ENCODE measurements at regions not wholly inside any gene's neighbourhood (a gene's known extent, or its start where the extent isn't known, plus 50 kb on each side); places are given as distances from the start of the nearest gene placed in this dataset.
A peak's percentile ranks its signal among the peaks of the same experiment; 100 is the strongest.
"Not testable (repeated sequence)": the region's sequence is repeated elsewhere in the genome, so short reads cannot be mapped to it uniquely, and the experiment has no call there.

DNA sequence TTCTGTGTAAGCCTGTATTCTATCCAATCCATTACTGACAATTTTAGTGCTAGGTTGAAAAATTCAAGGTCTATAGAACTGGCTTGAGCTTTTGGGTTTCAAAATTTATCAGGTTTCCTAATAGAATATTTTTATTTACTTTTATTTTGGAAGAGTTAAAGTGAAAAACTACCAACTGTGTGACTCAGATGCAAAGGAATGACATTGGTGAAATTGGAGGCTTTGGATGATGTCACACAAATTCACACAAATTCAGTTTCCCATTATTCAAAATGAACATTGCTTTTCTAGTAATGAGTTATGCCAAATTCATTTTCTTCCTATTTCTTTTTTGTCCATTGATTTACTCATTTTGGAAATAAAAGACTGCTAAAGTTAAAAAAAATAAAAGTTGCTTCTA lies 186.9 kb downstream of the ALX1 start:
- Histone ChIP-seq H3K27ac (ENCODE audit: low read depth, low read length) (no peak overlapping the region), H3K4me2 (ENCODE audit: low read length) (no peak overlapping the region), H3K4me1 (ENCODE audit: insufficient read depth, low read length) (peaks cover 15% of the 10 kb centered on the region), H3K36me3 (ENCODE audit: insufficient read depth, low read length) (no peaks in the 10 kb centered on the region), H3K4me3 (ENCODE audit: insufficient read depth, low read depth, low read length) (no peak overlapping the region), H3K27me3 (ENCODE audit: insufficient read depth, low read length) (peaks cover 5% of the 10 kb centered on the region), H4K20me1 (ENCODE audit: insufficient read depth, low read length) (no peaks in the 10 kb centered on the region), H2AFZ (ENCODE audit: low read depth, low read length) (no peak overlapping the region), H3K79me2 (ENCODE audit: insufficient read depth, low read length) (no peaks in the 10 kb centered on the region), H3K9ac (ENCODE audit: low read length) (no peak overlapping the region), H3K9me3 (ENCODE audit: insufficient read depth, low read depth, low read length) (no peaks in the 10 kb centered on the region)
- FAIRE-seq (no peak), DNase-seq (ENCODE audit: low read depth) (peak; percentile 35)
- Mint-ChIP-seq H3K9me3 (ENCODE audit: unreplicated experiment) (no peaks in the 10 kb centered on the region), H3K27me3 (ENCODE audit: low read depth, unreplicated experiment) (no peaks in the 10 kb centered on the region), H3K36me3 (ENCODE audit: low read depth, unreplicated experiment) (no peaks in the 10 kb centered on the region), H3K27ac (ENCODE audit: unreplicated experiment) (no peak overlapping the region), H3K4me3 (ENCODE audit: unreplicated experiment) (no peak overlapping the region), H3K4me1 (ENCODE audit: low read depth, unreplicated experiment) (peaks cover 41% of the 10 kb centered on the region)
- TF ChIP-seq, protein P1, sequence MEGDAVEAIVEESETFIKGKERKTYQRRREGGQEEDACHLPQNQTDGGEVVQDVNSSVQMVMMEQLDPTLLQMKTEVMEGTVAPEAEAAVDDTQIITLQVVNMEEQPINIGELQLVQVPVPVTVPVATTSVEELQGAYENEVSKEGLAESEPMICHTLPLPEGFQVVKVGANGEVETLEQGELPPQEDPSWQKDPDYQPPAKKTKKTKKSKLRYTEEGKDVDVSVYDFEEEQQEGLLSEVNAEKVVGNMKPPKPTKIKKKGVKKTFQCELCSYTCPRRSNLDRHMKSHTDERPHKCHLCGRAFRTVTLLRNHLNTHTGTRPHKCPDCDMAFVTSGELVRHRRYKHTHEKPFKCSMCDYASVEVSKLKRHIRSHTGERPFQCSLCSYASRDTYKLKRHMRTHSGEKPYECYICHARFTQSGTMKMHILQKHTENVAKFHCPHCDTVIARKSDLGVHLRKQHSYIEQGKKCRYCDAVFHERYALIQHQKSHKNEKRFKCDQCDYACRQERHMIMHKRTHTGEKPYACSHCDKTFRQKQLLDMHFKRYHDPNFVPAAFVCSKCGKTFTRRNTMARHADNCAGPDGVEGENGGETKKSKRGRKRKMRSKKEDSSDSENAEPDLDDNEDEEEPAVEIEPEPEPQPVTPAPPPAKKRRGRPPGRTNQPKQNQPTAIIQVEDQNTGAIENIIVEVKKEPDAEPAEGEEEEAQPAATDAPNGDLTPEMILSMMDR (IDR thresholded peaks at IDR 0.05; ENCODE audit: insufficient read depth, low read depth, low read length) = no peak
- TF ChIP-seq EZH2 (IDR thresholded peaks at IDR 0.05; ENCODE audit: insufficient read depth, low read length) = no peak

DNA sequence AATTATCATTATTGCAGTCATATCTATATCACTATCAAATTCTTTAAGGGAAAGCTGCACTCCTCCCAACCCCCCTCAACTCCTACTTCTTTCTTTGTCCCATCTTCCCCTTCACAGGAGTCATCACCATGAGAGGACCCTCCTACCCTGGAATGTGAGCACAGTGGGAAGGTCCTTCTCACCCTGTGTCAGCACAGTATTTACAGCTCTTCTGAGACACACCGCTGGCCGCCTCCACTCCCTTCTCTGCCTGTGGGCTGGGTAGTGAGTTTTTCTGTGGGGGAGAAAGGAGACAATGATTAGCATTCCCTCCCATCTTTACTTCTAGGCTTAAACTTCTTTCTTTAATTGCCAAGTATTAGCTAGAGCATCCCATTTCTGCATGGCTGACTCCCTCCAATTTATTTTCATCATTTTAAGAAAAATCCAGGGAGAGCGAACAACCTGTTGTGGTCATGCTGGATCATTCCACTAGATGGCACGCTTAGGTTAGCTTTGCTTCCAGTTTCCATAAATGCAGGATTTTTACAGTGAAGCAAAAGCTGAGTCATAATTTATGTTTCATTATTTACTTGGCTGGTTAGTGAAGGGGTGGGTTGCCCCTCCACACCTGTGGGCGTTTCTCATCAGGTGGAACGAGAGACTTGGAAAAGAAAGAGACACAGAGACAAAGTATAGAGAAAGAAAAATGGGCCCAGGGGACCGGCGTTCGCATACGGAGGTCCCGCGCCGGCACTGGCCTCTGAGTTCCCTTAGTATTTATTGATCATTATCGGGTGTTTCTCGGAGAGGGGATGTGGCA lies 188.5 kb downstream of the ALX1 start:
- TF ChIP-seq EZH2 (IDR thresholded peaks at IDR 0.05; ENCODE audit: insufficient read depth, low read length) = no peak
- TF ChIP-seq, protein P1 (IDR thresholded peaks at IDR 0.05; ENCODE audit: insufficient read depth, low read depth, low read length) = peak; percentile 89
- Histone ChIP-seq H3K36me3 (ENCODE audit: insufficient read depth, low read length) (no peaks in the 10 kb centered on the region), H3K4me2 (ENCODE audit: low read length) (peak overlapping the region; percentile 80), H3K4me1 (ENCODE audit: insufficient read depth, low read length) (peaks cover 15% of the 10 kb centered on the region), H4K20me1 (ENCODE audit: insufficient read depth, low read length) (no peaks in the 10 kb centered on the region), H3K9me3 (ENCODE audit: insufficient read depth, low read depth, low read length) (no peaks in the 10 kb centered on the region), H3K9ac (ENCODE audit: low read length) (peak overlapping the region; percentile 37), H3K79me2 (ENCODE audit: insufficient read depth, low read length) (no peaks in the 10 kb centered on the region), H3K27me3 (ENCODE audit: insufficient read depth, low read length) (peaks cover 5% of the 10 kb centered on the region), H3K27ac (ENCODE audit: low read depth, low read length) (no peak overlapping the region), H2AFZ (ENCODE audit: low read depth, low read length) (peak overlapping the region; percentile 44), H3K4me3 (ENCODE audit: insufficient read depth, low read depth, low read length) (peak overlapping the region; percentile 49)
- Mint-ChIP-seq H3K27ac (ENCODE audit: unreplicated experiment) (peak overlapping the region; percentile 89), H3K4me3 (ENCODE audit: unreplicated experiment) (peak overlapping the region; percentile 78), H3K36me3 (ENCODE audit: low read depth, unreplicated experiment) (no peaks in the 10 kb centered on the region), H3K9me3 (ENCODE audit: unreplicated experiment) (no peaks in the 10 kb centered on the region), H3K4me1 (ENCODE audit: low read depth, unreplicated experiment) (peaks cover 48% of the 10 kb centered on the region), H3K27me3 (ENCODE audit: low read depth, unreplicated experiment) (no peaks in the 10 kb centered on the region)
- FAIRE-seq (peak; percentile 32), DNase-seq (ENCODE audit: low read depth) (peak; percentile 47)

DNA sequence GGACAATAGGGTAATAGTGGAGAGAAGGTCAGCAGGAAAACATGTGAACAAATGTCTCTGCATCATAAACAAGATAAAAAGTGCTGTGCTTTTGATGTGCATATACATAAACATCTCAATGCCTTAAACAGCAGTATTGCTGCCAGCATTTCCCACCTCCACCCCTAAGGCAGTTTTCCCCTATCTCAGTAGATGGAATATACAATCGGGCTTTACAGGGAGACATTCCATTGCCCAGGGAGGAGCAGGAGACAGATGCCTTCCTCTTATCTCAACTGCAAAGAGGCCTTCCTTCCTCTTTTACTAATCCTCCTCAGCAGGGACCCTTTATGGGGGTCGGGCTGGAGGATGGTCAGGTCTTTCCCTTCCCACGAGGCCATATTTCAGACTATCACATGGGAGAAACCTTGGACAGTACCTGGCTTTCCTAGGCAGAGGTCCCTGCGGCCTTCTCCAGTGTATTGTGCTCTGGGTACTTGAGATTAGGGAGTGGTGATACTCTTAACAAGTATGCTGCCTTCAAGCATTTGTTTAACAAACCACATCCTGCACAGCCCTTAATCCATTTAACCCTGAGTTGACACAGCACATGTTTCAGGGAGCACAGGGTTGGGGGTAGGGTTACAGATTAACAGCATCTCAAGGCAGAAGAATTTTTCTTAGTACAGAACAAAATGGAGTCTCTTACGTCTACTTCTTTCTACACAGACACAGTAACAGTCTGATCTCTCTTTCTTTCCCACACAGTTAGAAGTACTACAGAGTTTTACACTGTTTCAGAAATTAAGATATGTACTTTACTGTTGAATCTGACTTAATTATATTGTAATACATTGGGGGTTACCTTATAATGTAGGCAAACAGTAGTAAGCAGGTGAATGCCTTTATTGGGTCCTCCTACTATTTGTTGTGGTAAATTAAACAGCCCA lies 189.4 kb downstream of the ALX1 start:
- FAIRE-seq; H3K79me2 ChIP-seq (ENCODE audit: insufficient read depth, low read length); H3K27ac ChIP-seq (ENCODE audit: low read depth, low read length); H3K9me3 Mint-ChIP-seq (ENCODE audit: unreplicated experiment); H3K27me3 Mint-ChIP-seq (ENCODE audit: low read depth, unreplicated experiment); H3K27me3 ChIP-seq (ENCODE audit: insufficient read depth, low read length); H4K20me1 ChIP-seq (ENCODE audit: insufficient read depth, low read length); H3K9me3 ChIP-seq (ENCODE audit: insufficient read depth, low read depth, low read length); H3K36me3 ChIP-seq (ENCODE audit: insufficient read depth, low read length); H3K36me3 Mint-ChIP-seq (ENCODE audit: low read depth, unreplicated experiment): not testable (repeated sequence)
- peaks cover 15% of the 10 kb centered on the region for H3K4me1 ChIP-seq (ENCODE audit: insufficient read depth, low read length)
- peak overlapping the region; percentile 78 for H3K4me3 Mint-ChIP-seq (ENCODE audit: unreplicated experiment)
- peak overlapping the region; percentile 37 for H3K9ac ChIP-seq (ENCODE audit: low read length)
- H3K27ac Mint-ChIP-seq (ENCODE audit: unreplicated experiment) = peak overlapping the region; percentile 89
- H2AFZ ChIP-seq (ENCODE audit: low read depth, low read length) = peak overlapping the region; percentile 44
- peak; percentile 57 for DNase-seq (ENCODE audit: low read depth)
- H3K4me1 Mint-ChIP-seq (ENCODE audit: low read depth, unreplicated experiment) = peaks cover 46% of the 10 kb centered on the region
- peak overlapping the region; percentile 49 for H3K4me3 ChIP-seq (ENCODE audit: insufficient read depth, low read depth, low read length)
- peak overlapping the region; percentile 80 for H3K4me2 ChIP-seq (ENCODE audit: low read length)

DNA sequence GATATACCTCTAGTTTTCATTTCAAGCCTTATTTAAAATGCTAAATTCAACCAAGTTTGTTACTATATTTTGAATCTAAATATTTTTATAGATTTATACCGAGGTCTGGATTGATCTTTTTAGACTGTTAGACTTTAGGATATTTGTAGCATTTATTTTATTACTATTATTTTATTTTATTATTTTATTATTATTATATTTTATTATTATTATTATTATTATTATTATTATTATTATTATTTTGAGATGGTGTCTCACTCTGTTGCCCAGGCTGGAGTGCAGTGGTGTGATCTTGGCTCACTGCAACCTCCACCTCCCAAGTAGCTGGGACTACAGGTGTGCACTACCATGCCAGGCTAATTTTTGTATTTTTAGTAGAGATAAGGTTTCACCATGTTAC lies 195.3 kb downstream of the ALX1 start:
- H4K20me1 ChIP-seq (ENCODE audit: insufficient read depth, low read length); H3K4me1 Mint-ChIP-seq (ENCODE audit: low read depth, unreplicated experiment); H3K36me3 Mint-ChIP-seq (ENCODE audit: low read depth, unreplicated experiment); DNase-seq (ENCODE audit: low read depth); H3K27ac ChIP-seq (ENCODE audit: low read depth, low read length); H3K4me2 ChIP-seq (ENCODE audit: low read length); H3K36me3 ChIP-seq (ENCODE audit: insufficient read depth, low read length); H2AFZ ChIP-seq (ENCODE audit: low read depth, low read length); H3K9me3 ChIP-seq (ENCODE audit: insufficient read depth, low read depth, low read length); H3K27ac Mint-ChIP-seq (ENCODE audit: unreplicated experiment); FAIRE-seq; H3K79me2 ChIP-seq (ENCODE audit: insufficient read depth, low read length); H3K4me3 ChIP-seq (ENCODE audit: insufficient read depth, low read depth, low read length); H3K4me3 Mint-ChIP-seq (ENCODE audit: unreplicated experiment); H3K27me3 Mint-ChIP-seq (ENCODE audit: low read depth, unreplicated experiment); H3K9me3 Mint-ChIP-seq (ENCODE audit: unreplicated experiment); H3K4me1 ChIP-seq (ENCODE audit: insufficient read depth, low read length); H3K27me3 ChIP-seq (ENCODE audit: insufficient read depth, low read length); H3K9ac ChIP-seq (ENCODE audit: low read length): not testable (repeated sequence)

All from astrocyte (in vitro differentiated cells and primary cell).